A673 (cell line): ENCODE measurements at regions not wholly inside any gene's neighbourhood (a gene's known extent, or its start where the extent isn't known, plus 50 kb on each side); places are given as distances from the start of the nearest gene placed in this dataset.

Experiments used
- BruUV-seq: library from RNA; stranded (reverse); fragments of 400-500 nt; replicated peaks from 2 replicates; lab custom pipeline; 2021; lab: Mats Ljungman, UMichigan
- CTCF ChIA-PET: fragments of 300-600 bp; sonication (Branson Sonifier 250); formaldehyde crosslinking; loops from one replicate; lab custom pipeline; 2022; ENCODE audit warnings: antibody characterized with exemption; lab: Charles Lee
- POLR2A ChIA-PET: fragments of 300-600 bp; sonication (Branson Sonifier 250); formaldehyde crosslinking; loops from one replicate; lab custom pipeline; 2022; ENCODE audit warnings: antibody characterized with exemption; ENCODE audit not compliant: low non-redundant PET; lab: Charles Lee
- DNase-seq: peaks from one replicate; pipeline ENCODE4 v3.0.0-alpha.2; 2015; ENCODE audit warnings: low spot score
- H3K27ac ChIP-seq: fragments of 200-600 bp; sonication (generic); 2 replicates; pipeline ENCODE4 v1.5.1; 2016; ENCODE audit warnings: mixed run types, low read depth, mild to moderate bottlenecking, mixed read lengths, antibody characterized with exemption, low read length; ENCODE audit not compliant: poor library complexity, severe bottlenecking
- H3K27me3 ChIP-seq: fragments of 200-600 bp; sonication (generic); replicated peaks from 2 replicates; pipeline ENCODE4 v1.6.1; 2017; ENCODE audit warnings: mixed run types, low read depth, mild to moderate bottlenecking, mixed read lengths, antibody characterized with exemption, low read length; ENCODE audit not compliant: insufficient read depth, poor library complexity
- H3K36me3 ChIP-seq: fragments of 200-600 bp; sonication (generic); 2 replicates; pipeline ENCODE4 v1.6.1; 2016; ENCODE audit warnings: mixed run types, mild to moderate bottlenecking, mixed read lengths, antibody characterized with exemption, low read length; ENCODE audit not compliant: insufficient read depth, poor library complexity, severe bottlenecking
- H3K4me1 ChIP-seq: fragments of 200-600 bp; sonication (generic); 2 replicates; pipeline ENCODE4 v1.6.1; 2017; ENCODE audit warnings: mixed run types, mild to moderate bottlenecking, mixed read lengths, antibody characterized with exemption, low read length; ENCODE audit not compliant: insufficient read depth, poor library complexity, severe bottlenecking
- H3K4me3 ChIP-seq: fragments of 200-600 bp; sonication (generic); 2 replicates; pipeline ENCODE4 v1.5.1; 2016; ENCODE audit warnings: low read depth, mixed run types, mild to moderate bottlenecking, mixed read lengths, low read length; ENCODE audit not compliant: poor library complexity, severe bottlenecking
- H3K9me3 ChIP-seq: fragments of 200-600 bp; sonication (generic); 2 replicates; pipeline ENCODE4 v1.6.1; 2016; ENCODE audit warnings: mixed run types, low read depth, mild to moderate bottlenecking, mixed read lengths, antibody characterized with exemption, low read length; ENCODE audit not compliant: poor library complexity, severe bottlenecking
- EZH2 ChIP-seq: fragments of 200-600 bp; sonication (generic); IDR thresholded peaks from 2 replicates; pipeline ENCODE4 v1.6.1; 2017; ENCODE audit warnings: borderline replicate concordance, low read depth, mild to moderate bottlenecking, mixed read lengths, antibody characterized with exemption, low read length; ENCODE audit not compliant: poor library complexity, severe bottlenecking
- intact Hi-C: fragments of 100-400 bp; cut with micrococcal nuclease; formaldehyde crosslinking; loops from one replicate; pipeline ENCODE4 v1.10.0; 2022; ENCODE audit not compliant: unreplicated experiment
- TF ChIP-seq, protein P1 (sequence below): fragments of 300-800, 200-600 bp; sonication (generic); conservative IDR thresholded peaks from 2 replicates; pipeline ENCODE4 v1.5.1; 2017; ENCODE audit warnings: low read depth, mild to moderate bottlenecking, antibody characterized with exemption, low read length, moderate library complexity, mixed read lengths

DNA sequence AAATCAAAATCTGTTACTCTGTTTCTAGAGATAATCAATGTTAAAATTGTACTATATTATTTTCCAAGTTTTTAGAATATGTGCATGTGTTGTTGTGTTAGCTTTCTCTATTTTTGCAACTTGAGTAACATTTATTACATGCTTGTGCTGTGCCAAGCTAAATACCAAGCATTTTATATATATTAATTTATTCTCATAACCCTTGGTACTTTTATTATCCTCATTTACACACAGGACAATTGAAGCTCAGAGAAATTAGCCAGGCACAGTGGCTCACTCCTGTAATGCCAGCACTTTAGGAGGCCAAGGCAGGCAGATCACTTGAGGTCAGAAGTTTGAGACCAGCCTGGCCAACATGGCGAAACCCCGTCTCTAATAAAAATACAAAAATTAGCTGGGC, 254.0 kb upstream of the DMRT1 start:
- DNase-seq: no peak
- CTCF ChIA-PET: no interaction called here
- no peaks in the 10 kb centered on the region for H3K4me1 ChIP-seq
- TF ChIP-seq, protein P1, sequence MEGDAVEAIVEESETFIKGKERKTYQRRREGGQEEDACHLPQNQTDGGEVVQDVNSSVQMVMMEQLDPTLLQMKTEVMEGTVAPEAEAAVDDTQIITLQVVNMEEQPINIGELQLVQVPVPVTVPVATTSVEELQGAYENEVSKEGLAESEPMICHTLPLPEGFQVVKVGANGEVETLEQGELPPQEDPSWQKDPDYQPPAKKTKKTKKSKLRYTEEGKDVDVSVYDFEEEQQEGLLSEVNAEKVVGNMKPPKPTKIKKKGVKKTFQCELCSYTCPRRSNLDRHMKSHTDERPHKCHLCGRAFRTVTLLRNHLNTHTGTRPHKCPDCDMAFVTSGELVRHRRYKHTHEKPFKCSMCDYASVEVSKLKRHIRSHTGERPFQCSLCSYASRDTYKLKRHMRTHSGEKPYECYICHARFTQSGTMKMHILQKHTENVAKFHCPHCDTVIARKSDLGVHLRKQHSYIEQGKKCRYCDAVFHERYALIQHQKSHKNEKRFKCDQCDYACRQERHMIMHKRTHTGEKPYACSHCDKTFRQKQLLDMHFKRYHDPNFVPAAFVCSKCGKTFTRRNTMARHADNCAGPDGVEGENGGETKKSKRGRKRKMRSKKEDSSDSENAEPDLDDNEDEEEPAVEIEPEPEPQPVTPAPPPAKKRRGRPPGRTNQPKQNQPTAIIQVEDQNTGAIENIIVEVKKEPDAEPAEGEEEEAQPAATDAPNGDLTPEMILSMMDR: no peak
- no peak for TF ChIP-seq EZH2
- H3K27ac ChIP-seq: no peak overlapping the region
- peaks cover 6% of the 10 kb centered on the region for H3K27me3 ChIP-seq
- POLR2A ChIA-PET: no interaction called here
- no peak overlapping the region for H3K4me3 ChIP-seq
- H3K9me3 ChIP-seq: no peaks in the 10 kb centered on the region
- H3K36me3 ChIP-seq: no peaks in the 10 kb centered on the region
- intact Hi-C loops: loop anchor here (5.0 kb wide), 1 partner anchor 50 kb away; no protein-coding TSS in a partner anchor
- BruUV-seq: no TSS peak

DNA sequence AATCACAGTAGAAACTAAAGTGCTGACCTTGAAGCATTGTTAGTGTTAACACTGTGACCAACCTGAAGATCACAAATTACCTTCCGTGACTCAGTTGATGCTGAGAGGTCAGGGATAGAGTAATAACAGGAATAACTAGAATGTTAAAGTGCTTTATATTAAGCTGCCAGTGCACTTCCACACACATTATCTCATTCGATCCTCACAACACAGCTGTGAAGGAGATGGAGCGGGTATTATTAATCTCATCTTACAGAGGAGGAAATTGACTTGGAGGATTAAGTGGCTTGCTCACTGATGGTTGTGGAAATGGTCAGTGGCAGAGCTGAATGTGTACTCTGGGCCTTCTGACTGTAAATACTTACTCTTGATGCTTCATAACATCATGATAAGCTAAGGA, 252.5 kb upstream of the DMRT1 start:
- no peaks in the 10 kb centered on the region for H3K9me3 ChIP-seq
- intact Hi-C loops: loop anchor here (5.0 kb wide), 1 partner anchor 52 kb away; no protein-coding TSS in a partner anchor
- DNase-seq: no peak
- ChIA-PET CTCF (no interaction called here), POLR2A (no interaction called here)
- no peak for TF ChIP-seq EZH2
- TF ChIP-seq, protein P1: no peak
- no TSS peak for BruUV-seq
- H3K4me1 ChIP-seq: no peaks in the 10 kb centered on the region
- H3K27ac ChIP-seq: no peak overlapping the region
- H3K4me3 ChIP-seq: no peak overlapping the region
- H3K36me3 ChIP-seq: no peaks in the 10 kb centered on the region
- H3K27me3 ChIP-seq: peaks cover 20% of the 10 kb centered on the region

GRCh38 chr9:589723-590122, 251.8 kb upstream of the DMRT1 start:
- TF ChIP-seq, protein P1: no peak
- no peak for TF ChIP-seq EZH2
- Histone ChIP-seq H3K4me3 (no peak overlapping the region), H3K4me1 (no peaks in the 10 kb centered on the region), H3K27ac (no peak overlapping the region), H3K27me3 (peaks cover 27% of the 10 kb centered on the region), H3K36me3 (no peaks in the 10 kb centered on the region), H3K9me3 (no peaks in the 10 kb centered on the region)
- CTCF ChIA-PET: no interaction called here
- POLR2A ChIA-PET: no interaction called here
- no peak for DNase-seq
- BruUV-seq: no TSS peak
- intact Hi-C loops: loop anchor here (5.0 kb wide), 1 partner anchor 52 kb away; no protein-coding TSS in a partner anchor
